Sigmoid colon (tissue), 6 donors: ENCODE measurements at regions not wholly inside any gene's neighbourhood (a gene's known extent, or its start where the extent isn't known, plus 50 kb on each side); places are given as distances from the start of the nearest gene placed in this dataset.

Source experiments
- DNase-seq: peaks from one replicate; pipeline ENCODE4 v3.0.0-alpha.2; 2019
- H3K27ac ChIP-seq, 4 donors: fragments of 200-600 bp; sonication (generic); one replicate each; pipeline ENCODE4 v1.5.1; 2016 to 2019; ENCODE audit warnings: mild to moderate bottlenecking in 1 of 4
- H3K27me3 ChIP-seq, 3 donors: fragments of 200-600 bp; sonication (generic); one replicate each; pipeline ENCODE4 v1.5.1; 2019; ENCODE audit warnings: mild to moderate bottlenecking in 1 of 3
- H3K36me3 ChIP-seq, 4 donors: fragments of 200-600 bp; sonication (generic); one replicate each; pipeline ENCODE4 v1.5.1; 2016 to 2019
- H3K4me1 ChIP-seq, 4 donors: fragments of 200-600 bp; sonication (generic); one replicate each; pipeline ENCODE4 v1.5.1; 2017 to 2019
- H3K4me3 ChIP-seq, 4 donors: fragments of 200-600 bp; sonication (generic); one replicate each; pipeline ENCODE4 v1.5.1; 2017 to 2019; ENCODE audit warnings: mild to moderate bottlenecking in 2 of 4, moderate library complexity in 1 of 4
- H3K9me3 ChIP-seq, 4 donors: fragments of 200-600 bp in 3 of 4; sonication (generic) in 3 of 4; one replicate each; pipeline versions ENCODE4 v1.5.1 to v1.6.1; 2013 to 2019
- CTCF ChIP-seq, 4 experiments: fragments of 450-650 bp in 3 of 4; fragments of 200-600 bp in 1 of 4; IDR thresholded peaks; one replicate each; pipeline ENCODE4 v1.5.1; 2016 to 2019; ENCODE audit warnings: antibody characterized with exemption in 4 of 4, mild to moderate bottlenecking in 3 of 4, moderate library complexity in 2 of 4
- EP300 ChIP-seq, 4 donors: sonication (generic); formaldehyde crosslinking; IDR thresholded peaks; one replicate each; pipeline ENCODE4 v1.6.1; 2017; ENCODE audit warnings: antibody characterized with exemption in 4 of 4
- POLR2A ChIP-seq, 2 donors: fragments of 450-650 bp; IDR thresholded peaks; one replicate each; pipeline ENCODE4 v1.6.1; 2016; ENCODE audit warnings: antibody characterized with exemption in 2 of 2, mild to moderate bottlenecking in 2 of 2, moderate library complexity in 2 of 2
- POLR2AphosphoS5 ChIP-seq, 4 donors: sonication (generic); formaldehyde crosslinking; IDR thresholded peaks; one replicate each; pipeline ENCODE4 v1.6.1; 2017; ENCODE audit warnings: antibody characterized with exemption in 4 of 4
- WGBS, 2 donors: extraction: QIAGEN DNeasy Blood & Tissue Kit; methylation state at CpG; one replicate each; pipeline ENCODE4 v1.1.7; 2013; 5-methylcytosine and 5-hydroxymethylcytosine counted together
- intact Hi-C: fragments of 100-400 bp; cut with DNase I; formaldehyde crosslinking; loops from one replicate; pipeline ENCODE4 v1.15.1; 2023
- donor health status: healthy with polysubstance abuse.
- donor health status: healthy.

DNA sequence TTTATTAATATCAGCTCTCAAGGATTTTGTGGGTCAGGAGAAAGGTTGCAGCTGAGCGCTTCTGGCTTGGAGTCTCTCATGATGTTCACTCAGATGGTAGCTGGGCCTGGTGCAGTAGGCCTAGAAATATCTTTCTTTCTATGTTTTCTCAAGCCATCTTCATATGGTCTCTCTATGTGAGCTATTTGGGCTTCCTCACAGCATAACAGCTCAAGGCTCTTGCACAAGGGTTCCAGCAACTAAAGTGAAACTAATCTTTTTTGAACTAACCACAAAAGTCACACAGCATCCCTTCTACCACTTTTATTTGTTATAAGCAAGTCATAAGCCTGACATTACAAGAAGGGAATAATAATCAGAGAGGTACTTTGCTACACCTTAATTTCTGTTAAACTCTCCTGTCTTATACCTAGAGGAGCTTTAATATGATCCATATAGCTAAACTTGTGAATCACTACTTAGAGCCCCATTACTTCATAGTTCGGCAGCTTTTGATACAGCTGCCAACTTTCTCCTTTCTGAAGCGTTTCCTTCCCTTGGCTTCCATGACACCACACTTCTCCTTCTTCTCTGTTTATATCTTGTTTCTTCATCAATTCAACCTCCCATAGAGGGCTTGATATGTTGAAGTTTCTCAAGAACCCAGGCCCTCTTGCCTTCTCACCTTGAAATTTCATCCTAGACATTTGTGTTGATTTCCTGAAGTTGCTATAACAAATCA lies 720.2 kb downstream of the LTN1 start:
- no peak overlapping the region for H3K27ac ChIP-seq
- H3K4me3 ChIP-seq = no peak overlapping the region
- intact Hi-C loops = no loop called here
- H3K4me1 ChIP-seq = peaks cover 0 to 16% (median 9%) of the 10 kb centered on the region in 4 donors
- H3K27me3 ChIP-seq = no peaks in the 10 kb centered on the region
- no peaks in the 10 kb centered on the region for H3K36me3 ChIP-seq
- TF ChIP-seq EP300 (IDR thresholded peaks at IDR 0.05) (no peak), POLR2AphosphoS5 (IDR thresholded peaks at IDR 0.05) (no peak), POLR2A (IDR thresholded peaks at IDR 0.05) (no peak), CTCF (IDR thresholded peaks at IDR 0.05) (no peak)
- H3K9me3 ChIP-seq = no peaks in the 10 kb centered on the region
- 87 to 90% methylated on average over 3 of the region's 3 CpGs for WGBS, 2 donors
- DNase-seq = no peak

DNA sequence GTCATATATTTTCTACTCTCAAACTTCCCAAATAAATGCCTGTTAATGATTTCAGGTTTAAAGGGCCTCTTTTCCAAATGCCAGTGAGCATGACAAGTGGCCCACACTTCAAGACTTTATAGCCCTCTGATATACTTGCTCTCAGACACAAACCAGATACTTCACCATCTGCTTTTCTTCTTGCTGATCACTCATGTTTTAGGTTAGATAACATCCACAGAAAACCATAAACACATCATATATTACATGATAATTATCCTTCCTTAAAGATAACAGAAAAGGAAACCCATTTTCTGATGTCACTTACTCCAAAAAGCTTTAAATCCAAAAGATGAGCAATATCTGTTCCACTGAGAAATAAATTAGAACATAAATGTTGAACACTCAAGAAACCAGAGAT lies 723.5 kb downstream of the LTN1 start:
- Histone ChIP-seq H3K27ac (no peak overlapping the region), H3K27me3 (no peaks in the 10 kb centered on the region), H3K9me3 (no peaks in the 10 kb centered on the region), H3K36me3 (no peaks in the 10 kb centered on the region), H3K4me1 (peaks cover 0 to 16% (median 9%) of the 10 kb centered on the region in 4 donors), H3K4me3 (no peak overlapping the region)
- no peak for DNase-seq
- intact Hi-C loops = no loop called here
- peak in 1 of 4 donors; percentile 51 for TF ChIP-seq POLR2AphosphoS5 (IDR thresholded peaks at IDR 0.05)
- no peak for TF ChIP-seq EP300 (IDR thresholded peaks at IDR 0.05)

GRCh38 chr21:28268685-28269084 lies 724.0 kb downstream of the LTN1 start:
- intact Hi-C loops = no loop called here
- WGBS, 2 donors = 80% methylated on average over 4 of the region's 4 CpGs
- Histone ChIP-seq H3K4me3 (no peak overlapping the region), H3K27me3 (no peaks in the 10 kb centered on the region), H3K4me1 (peaks cover 0 to 16% (median 9%) of the 10 kb centered on the region in 4 donors), H3K36me3 (no peaks in the 10 kb centered on the region), H3K9me3 (no peaks in the 10 kb centered on the region), H3K27ac (no peak overlapping the region)
- no peak for DNase-seq
- TF ChIP-seq POLR2A (IDR thresholded peaks at IDR 0.05) = no peak
- TF ChIP-seq CTCF (IDR thresholded peaks at IDR 0.05) = no peak
- TF ChIP-seq POLR2AphosphoS5 (IDR thresholded peaks at IDR 0.05) = no peak
- no peak for TF ChIP-seq EP300 (IDR thresholded peaks at IDR 0.05)

GRCh38 chr21:28267449-28267848 lies 725.2 kb downstream of the LTN1 start:
- H3K36me3 ChIP-seq = no peaks in the 10 kb centered on the region
- no peak for DNase-seq
- intact Hi-C loops = no loop called here
- 90 to 93% methylated on average over 6 of the region's 6 CpGs for WGBS, 2 donors
- no peak overlapping the region for H3K27ac ChIP-seq
- TF ChIP-seq CTCF (IDR thresholded peaks at IDR 0.05) (no peak), POLR2AphosphoS5 (IDR thresholded peaks at IDR 0.05) (no peak), POLR2A (IDR thresholded peaks at IDR 0.05) (no peak), EP300 (IDR thresholded peaks at IDR 0.05) (no peak)
- H3K27me3 ChIP-seq = no peaks in the 10 kb centered on the region
- H3K4me3 ChIP-seq = no peak overlapping the region
- peaks cover 0 to 16% (median 9%) of the 10 kb centered on the region in 4 donors for H3K4me1 ChIP-seq
- no peaks in the 10 kb centered on the region for H3K9me3 ChIP-seq

DNA sequence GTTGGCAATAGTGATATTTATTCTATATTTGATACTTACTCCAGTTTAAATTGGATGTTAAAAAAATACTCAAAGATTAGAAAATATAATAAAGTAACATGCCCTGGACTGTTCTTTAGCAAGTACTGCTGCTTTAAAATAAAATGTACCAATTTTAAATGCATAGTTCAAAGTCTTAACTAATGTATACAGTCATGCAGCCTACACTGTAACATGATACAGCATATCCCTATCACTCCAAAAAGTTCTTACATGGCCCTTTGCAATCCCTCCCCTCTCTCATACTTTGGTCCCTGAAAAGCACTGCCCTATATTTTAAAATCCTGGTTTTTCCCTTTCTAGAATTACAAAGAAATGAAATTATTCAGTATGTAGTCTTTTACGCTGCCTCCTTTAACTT lies 726.6 kb downstream of the LTN1 start:
- no peak overlapping the region for H3K27ac ChIP-seq
- intact Hi-C loops = no loop called here
- H3K27me3 ChIP-seq = no peaks in the 10 kb centered on the region
- H3K36me3 ChIP-seq = no peaks in the 10 kb centered on the region
- WGBS, 2 donors = 95 to 100% methylated on average over 1 of the region's 1 CpG
- no peak for TF ChIP-seq EP300 (IDR thresholded peaks at IDR 0.05)
- no peak for TF ChIP-seq POLR2AphosphoS5 (IDR thresholded peaks at IDR 0.05)
- TF ChIP-seq CTCF (IDR thresholded peaks at IDR 0.05) = no peak
- TF ChIP-seq POLR2A (IDR thresholded peaks at IDR 0.05) = no peak
- H3K4me1 ChIP-seq = peaks cover 0 to 16% (median 9%) of the 10 kb centered on the region in 4 donors
- DNase-seq = no peak
- H3K4me3 ChIP-seq = no peak overlapping the region
- no peaks in the 10 kb centered on the region for H3K9me3 ChIP-seq
